SK-MEL-5 (cell line): ENCODE measurements at regions not wholly inside any gene's neighbourhood (a gene's known extent, or its start where the extent isn't known, plus 50 kb on each side); places are given as distances from the start of the nearest gene placed in this dataset.

Experiments
- DNase-seq: peaks from one replicate; pipeline ENCODE4 v3.0.0-alpha.2; 2016; ENCODE audit warnings: low read depth, low spot score
- in situ Hi-C: cut with HindIII; loops from 2 replicates; pipeline ENCODE4 v1.10.0; 2016; ENCODE audit warnings: low sequenced_read_pairs, high pct_unique_total_duplicates, low pct_unique_long_range_greater_than_20kb

DNA sequence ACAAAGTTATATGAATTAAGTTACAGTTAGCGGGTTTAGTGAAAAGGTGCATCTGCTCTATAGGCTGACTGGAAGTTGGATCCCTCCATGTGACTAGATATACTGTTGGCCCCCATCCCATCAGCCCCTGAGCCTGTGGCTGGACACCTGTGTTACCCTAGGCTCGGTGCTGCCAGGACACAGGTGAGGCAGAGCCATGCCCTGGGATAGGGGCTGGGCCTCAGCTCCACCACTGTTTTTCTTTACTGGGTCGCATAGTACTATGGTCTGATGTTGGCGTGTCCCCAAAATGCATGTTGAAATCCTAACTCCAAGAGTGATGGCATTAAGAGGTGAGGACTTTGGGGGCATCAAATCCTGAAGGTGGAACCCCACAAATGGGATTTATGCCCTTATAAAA lies 638.6 kb upstream of the ID2 start:
- in situ Hi-C loops = no loop called here
- DNase-seq = no peak

GRCh38 chr2:8044046-8044594 lies 637.7 kb upstream of the ID2 start:
- DNase-seq = no peak
- in situ Hi-C loops = no loop called here

- DNase-seq = no peak
- in situ Hi-C loops = no loop called here
Observed at GRCh38 chr2:8045081-8045614, 636.7 kb upstream of the ID2 start.

- in situ Hi-C loops = no loop called here
- no peak for DNase-seq
Observed at GRCh38 chr2:8046849-8047248, 635.0 kb upstream of the ID2 start.

GRCh38 chr2:8049176-8049575 lies 632.7 kb upstream of the ID2 start:
- no peak for DNase-seq
- in situ Hi-C loops = no loop called here

- in situ Hi-C loops = no loop called here
- DNase-seq = no peak
Observed at GRCh38 chr2:8049851-8050571, 631.8 kb upstream of the ID2 start.

DNA sequence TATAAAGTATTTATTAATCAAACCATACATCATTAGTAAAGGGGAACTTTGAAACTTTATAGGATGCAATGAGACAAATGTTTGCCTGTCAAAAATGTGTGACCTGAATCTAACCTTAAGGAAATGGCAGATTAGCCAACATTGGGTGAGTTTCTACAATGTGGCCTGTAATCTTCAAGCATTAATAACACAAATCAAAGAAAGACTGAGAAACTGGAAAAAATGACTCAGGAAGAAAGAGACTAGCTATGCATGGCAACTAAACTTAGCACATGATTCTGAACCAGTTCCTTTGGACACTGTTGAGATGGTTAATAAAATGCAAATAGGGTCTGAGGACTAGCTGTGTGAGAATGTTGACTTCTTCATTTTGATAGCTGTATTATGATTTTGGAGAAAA lies 628.6 kb upstream of the ID2 start:
- in situ Hi-C loops = no loop called here
- no peak for DNase-seq

DNA sequence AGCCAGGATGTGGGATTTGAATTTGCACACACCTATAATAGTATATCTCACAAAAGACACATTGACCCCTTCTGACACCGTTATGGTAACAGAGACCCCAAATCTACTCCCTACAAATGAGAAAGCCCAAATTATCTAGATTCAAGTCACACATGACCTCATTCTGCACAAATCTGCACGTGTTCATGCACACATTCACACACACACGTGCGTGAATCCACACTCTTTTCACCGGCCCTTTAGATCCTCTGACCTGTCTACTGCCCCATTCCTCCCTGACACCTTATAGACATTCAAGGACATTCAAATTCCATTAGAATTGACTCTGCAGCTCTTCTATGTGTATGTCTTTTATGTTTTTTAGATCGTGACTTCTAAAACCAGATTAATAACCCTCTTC lies 627.8 kb upstream of the ID2 start:
- in situ Hi-C loops = no loop called here
- DNase-seq = no peak

- DNase-seq = no peak
- in situ Hi-C loops = no loop called here
Observed at GRCh38 chr2:8058652-8059051, 623.2 kb upstream of the ID2 start.

DNA sequence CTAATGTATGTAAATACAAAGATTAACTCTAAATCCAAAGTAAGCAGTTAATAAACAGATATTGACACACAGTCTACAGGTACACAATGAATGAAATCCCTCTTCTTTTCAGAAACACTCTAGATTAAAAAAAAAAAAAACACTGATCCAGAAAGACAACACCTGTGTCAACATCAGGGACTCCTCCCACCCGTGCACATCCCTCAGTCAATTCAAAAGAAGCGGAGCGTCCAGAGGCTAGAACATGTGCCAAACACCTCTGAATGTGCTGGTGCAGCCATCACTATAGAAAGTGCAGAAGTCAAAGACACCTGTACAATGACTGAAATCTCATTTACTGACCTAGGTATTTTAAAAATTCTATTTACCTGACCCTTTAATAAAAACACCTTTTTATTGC lies 622.6 kb upstream of the ID2 start:
- in situ Hi-C loops = no loop called here
- no peak for DNase-seq

DNA sequence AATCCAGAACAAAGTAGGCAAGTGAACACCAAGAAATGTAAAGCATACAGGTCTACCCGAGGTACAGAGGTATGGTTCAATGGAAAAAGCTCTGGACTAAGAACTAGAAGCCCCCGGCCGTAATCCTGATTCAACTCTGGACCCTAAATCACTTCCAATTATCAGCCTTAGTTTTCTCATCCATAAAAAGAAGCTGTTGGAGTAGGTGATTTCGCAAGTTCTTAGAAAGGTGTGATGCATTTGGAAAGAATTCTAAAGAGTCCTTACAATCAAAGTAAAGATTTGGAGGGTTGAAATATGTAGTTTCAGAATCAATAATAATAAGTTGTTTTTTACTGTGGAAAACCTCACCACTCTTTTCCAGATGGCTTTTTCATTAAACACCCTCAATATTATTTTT lies 622.1 kb upstream of the ID2 start:
- no peak for DNase-seq
- in situ Hi-C loops = no loop called here

DNA sequence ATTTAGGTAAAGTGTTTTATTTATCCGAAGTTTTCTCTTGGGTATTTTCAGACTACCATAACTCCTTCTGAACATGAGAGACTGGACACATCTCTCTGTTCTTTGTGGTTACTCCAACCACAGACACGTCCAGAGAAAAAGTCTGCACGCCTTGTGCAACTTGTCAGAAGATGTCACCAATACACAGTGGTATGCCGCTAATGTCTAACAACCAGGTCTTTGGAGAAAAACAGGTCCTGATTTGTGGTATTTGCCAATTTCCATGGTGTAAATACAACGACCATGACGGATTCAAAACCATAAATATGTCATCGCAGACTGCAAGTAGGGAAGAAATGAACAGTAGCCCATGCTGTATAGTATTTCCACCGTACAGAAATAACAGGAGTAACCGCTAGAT lies 620.6 kb upstream of the ID2 start:
- no peak for DNase-seq
- in situ Hi-C loops = no loop called here

- no peak for DNase-seq
- in situ Hi-C loops = no loop called here
Observed at GRCh38 chr2:8064603-8065002, 617.3 kb upstream of the ID2 start.

- DNase-seq = no peak
- in situ Hi-C loops = no loop called here
Observed at GRCh38 chr2:8065191-8065590, 616.7 kb upstream of the ID2 start.

- DNase-seq = no peak
- in situ Hi-C loops = no loop called here
Observed at GRCh38 chr2:8067784-8068336, 614.0 kb upstream of the ID2 start.

DNA sequence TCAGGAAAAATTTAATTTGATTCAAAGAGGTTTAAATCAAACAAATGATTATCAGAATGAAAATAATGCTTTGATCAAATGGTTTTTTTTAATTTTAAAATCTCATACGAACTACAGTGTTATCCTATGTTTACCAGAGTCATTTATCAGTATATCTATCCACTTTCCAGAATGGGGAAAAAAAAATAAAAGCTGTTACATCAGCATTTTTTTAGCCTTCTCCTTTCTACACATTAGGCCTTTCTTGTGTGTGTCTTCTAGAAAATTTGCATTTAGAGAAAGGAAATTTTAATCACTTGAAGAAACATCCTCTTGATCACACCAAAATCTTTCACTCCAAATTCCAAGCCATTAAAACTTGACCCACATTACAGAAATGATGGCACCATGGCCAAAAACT lies 608.9 kb upstream of the ID2 start:
- in situ Hi-C loops = no loop called here
- no peak for DNase-seq

- in situ Hi-C loops = no loop called here
- DNase-seq = no peak
Observed at GRCh38 chr2:8073916-8074315, 607.9 kb upstream of the ID2 start.

DNA sequence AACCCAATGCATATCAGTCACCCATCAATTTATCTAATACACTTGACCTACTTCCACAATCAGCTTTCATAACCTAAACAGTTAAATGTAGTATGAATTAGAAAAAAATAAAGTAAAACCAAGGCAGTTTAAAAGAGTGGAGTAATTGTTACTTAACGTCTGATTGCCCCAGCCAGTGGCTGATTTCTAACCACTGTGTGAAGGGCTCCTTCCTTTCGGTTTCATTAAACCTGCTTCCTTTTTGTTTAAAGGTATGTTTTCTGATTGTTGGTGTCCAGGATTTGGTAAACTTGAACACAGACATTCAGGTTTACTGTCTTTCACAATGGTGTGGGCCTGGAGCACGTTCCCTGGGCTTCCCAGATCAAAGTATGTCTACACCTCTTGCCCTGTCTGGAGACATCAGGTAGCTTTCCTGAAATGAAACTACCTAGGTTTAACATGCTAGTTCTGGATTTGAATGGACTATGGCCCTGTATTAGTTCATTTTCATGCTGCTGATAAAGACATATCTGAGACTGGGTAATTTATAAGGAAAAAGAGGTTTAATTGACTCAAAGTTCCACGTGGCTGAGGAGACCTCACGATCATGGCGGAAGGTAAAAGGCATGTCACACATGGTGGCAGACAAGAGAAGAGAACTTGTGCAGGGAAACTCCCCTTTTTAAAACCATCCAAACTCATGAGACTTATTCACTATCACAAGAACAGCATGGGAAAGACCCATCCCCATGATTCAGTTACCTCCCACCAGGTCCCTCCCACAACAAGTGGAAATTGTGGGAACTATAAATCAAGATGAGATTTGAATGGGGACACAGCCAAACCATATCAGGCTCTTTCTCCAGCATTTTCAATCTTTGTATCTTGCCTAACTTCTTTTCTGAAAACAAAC lies 605.2 kb upstream of the ID2 start:
- in situ Hi-C loops = no loop called here
- no peak for DNase-seq
